GM21528 (cell line): ENCODE measurements at regions not wholly inside any gene's neighbourhood (a gene's known extent, or its start where the extent isn't known, plus 50 kb on each side); places are given as distances from the start of the nearest gene placed in this dataset.

ENCODE experiments used
- ATAC-seq: cut with Tn5 transposase; IDR thresholded peaks from one replicate; pipeline ENCODE4 v1.9.1; 2021; ENCODE audit warnings: mild to moderate bottlenecking, moderate library complexity; ENCODE audit not compliant: unreplicated experiment, low FRiP score

DNA sequence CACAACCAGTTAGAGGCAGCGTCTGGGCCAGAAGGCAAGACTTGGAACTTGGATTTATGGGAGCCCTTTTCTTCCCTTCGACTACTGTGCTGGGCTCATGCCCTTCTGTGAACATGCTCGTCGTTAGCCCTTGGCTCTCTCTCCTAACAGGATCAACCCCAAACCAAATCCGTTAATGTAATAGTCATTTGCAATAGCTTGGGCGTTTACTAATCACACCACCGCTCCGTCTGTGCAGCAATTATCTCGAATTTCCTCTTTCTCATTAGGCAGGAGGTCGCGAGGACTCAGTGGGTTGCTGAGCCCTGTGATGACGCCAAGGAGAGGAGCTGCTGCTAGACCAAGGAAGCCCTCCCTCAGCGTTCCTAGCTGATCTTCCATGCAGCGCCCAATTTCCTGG lies 114.7 kb downstream of the ENGASE start:
- no peak for ATAC-seq

DNA sequence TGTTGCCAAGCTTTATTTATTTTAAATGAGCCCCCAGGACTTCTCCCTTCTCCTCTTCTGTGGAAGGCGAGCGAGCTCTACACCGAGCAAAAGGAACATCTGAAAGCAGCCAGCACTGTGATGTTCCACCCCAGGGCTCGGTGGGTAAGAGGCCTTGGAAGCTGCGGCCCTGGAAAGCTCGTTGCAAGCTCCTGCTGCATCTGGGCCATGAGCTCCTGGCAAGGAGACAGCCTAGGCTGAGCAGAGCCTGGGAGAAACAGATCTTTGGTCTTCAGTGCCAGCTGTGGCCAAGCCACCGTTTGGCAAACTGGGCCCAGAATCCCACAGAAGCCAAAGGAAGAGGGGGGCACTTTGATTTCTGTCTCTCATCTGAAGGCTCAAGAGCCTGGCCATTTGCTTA lies 114.1 kb downstream of the ENGASE start:
- ATAC-seq = no peak

DNA sequence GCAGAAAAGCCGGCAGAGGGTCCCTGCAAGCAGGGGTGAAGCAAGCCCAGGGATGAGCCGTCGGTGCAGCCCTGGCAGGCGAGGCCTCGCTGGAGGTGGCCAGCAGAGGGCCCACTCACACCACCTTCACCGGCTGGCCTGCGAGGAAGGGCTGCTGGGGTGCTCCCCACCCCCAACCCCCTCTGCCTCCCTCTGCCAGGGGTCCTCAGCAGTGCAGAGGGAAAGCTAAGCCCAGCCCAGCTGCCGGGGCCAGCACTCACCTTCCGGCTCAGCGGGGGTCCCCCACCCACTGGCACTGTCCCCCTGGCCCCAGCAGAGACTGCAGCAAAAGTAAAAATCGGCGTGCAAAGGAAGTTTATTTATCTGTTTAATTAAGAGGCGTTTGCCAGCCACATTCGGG lies 113.4 kb downstream of the ENGASE start:
- ATAC-seq = no peak

GRCh38 chr17:79187186-79187585 lies 112.6 kb downstream of the ENGASE start:
- ATAC-seq = no peak

DNA sequence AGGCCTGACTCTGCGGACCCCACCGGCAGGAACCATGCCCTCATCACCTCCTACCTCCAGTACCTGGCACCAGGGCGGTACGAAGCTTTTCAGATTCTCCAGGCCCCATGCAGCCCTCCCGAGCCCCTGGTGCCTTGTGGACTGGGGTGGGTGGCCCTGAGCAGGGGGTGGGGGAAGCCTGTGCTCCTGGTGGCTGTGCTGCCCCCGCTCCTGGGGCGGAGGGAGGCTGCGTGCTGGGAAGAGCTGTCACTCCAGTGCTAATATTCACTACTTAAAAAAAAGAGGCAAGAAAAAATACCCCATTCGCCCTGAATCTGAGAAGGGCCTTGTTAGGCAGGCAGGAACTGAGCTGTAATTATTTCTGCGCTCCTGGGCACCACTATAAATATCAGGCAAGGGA lies 111.8 kb downstream of the ENGASE start:
- ATAC-seq = no peak

GRCh38 chr17:79185671-79186070 lies 111.0 kb downstream of the ENGASE start:
- no peak for ATAC-seq

DNA sequence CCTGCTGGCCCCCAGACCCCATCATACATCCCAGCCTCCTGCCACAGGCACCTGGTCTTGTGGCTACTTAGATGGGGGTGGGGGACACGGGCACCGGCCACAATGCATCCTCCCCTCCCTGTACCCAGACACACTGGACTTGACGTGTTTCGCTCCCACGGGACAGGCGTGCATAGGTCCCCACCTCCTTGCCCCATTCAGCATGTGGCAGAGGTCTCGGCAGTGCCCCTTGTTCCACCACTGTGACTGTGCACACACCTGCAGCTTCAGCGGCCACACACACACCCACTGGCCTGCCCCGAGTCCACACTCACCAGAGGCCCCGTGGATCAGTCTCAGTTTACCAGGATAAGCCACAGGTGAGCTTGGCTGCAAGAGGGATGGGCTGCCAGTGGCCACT lies 109.6 kb downstream of the ENGASE start:
- no peak for ATAC-seq

DNA sequence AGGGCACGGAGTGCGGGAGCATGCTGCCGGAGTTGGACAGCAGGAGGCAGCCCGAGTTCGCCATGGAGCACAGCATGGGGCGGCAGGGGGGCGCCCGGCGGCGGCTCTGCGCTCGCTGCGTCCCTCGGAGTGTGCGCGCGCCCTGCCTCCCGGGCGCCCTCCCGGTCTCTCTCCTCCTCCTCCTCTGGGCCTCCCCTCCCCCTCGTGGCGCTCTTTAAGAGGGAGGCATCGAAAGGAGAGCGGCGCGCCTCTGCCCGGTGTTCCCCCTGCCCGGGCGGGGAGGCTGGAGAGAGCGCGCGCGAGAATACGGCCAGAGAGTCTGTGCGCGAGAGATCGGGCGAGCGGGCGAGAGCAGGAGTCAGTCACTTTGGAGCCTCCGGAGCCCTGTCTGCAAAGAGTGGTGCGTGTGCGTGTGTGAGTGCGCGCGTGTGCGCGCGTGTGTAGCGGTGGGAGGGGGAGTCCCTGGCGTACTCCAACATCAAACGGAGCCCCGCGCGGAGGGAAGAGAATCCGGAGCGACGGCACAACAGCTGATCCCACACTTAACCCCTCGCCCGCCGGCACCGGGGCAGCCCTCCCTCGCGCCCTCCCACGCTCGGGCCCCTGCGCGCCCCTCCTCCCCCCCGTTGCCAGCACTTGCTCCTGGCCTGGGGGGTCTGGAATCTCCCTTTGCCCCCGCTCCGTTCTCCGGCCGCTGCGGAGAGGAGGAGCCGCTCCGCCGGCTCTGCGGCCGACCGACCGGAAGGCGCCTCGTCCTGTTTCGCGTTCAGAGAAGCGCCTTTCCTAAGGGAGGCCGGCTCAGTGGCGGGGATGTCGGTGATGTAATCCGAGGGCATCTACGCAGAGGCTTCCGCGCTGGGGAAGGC lies 108.9 kb downstream of the ENGASE start:
- ATAC-seq = no peak

GRCh38 chr17:79183043-79183292 lies 108.3 kb downstream of the ENGASE start:
- ATAC-seq = no peak

- no peak for ATAC-seq
Measured at GRCh38 chr17:79182176-79183042, 107.8 kb downstream of the ENGASE start.

GRCh38 chr17:79180358-79181005 lies 105.9 kb downstream of the ENGASE start:
- no peak for ATAC-seq

- no peak for ATAC-seq
Measured at GRCh38 chr17:79179334-79179733, 104.7 kb downstream of the ENGASE start.

GRCh38 chr17:79177877-79178276 lies 103.3 kb downstream of the ENGASE start:
- no peak for ATAC-seq

GRCh38 chr17:79176792-79177601 lies 102.4 kb downstream of the ENGASE start:
- ATAC-seq = no peak

GRCh38 chr17:79174905-79175856 lies 100.6 kb downstream of the ENGASE start:
- ATAC-seq = no peak

GRCh38 chr17:79174193-79174765 lies 99.7 kb downstream of the ENGASE start:
- no peak for ATAC-seq

DNA sequence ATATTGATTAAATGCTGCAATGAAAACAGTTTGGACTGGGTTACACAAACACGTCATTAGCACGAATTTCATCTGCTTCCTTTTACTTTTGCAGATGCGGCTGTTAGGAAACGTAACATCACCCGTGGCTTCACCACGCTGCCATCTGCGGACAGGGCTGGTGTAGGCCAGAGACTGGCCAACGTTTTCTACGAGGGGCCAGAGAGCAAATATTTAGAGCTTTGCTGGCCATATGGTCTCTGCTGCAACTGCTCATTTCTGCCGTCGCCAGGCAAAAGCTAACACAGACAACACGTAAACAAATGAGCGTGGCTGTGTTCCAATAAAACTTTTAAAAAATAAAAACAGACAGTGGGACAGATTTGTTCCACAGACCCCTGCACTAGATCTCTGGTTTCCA lies 96.6 kb downstream of the ENGASE start:
- no peak for ATAC-seq

- ATAC-seq = no peak
Measured at GRCh38 chr17:79169861-79170260, 95.2 kb downstream of the ENGASE start.

- ATAC-seq = no peak
Measured at GRCh38 chr17:79169366-79169765, 94.7 kb downstream of the ENGASE start.
